Thyroid gland (tissue), 4 donors: ENCODE measurements at regions not wholly inside any gene's neighbourhood (a gene's known extent, or its start where the extent isn't known, plus 50 kb on each side); places are given as distances from the start of the nearest gene placed in this dataset.

Source experiments
- DNase-seq, 2 donors: peaks; one replicate each; pipeline ENCODE4 v3.0.0-alpha.2; 2019
- H3K27ac ChIP-seq, 3 donors: fragments of 200-600 bp; sonication (generic); 1 replicate in 2 of 3; 2 replicates in 1 of 3; pipeline ENCODE4 v1.5.1; 2016 to 2019; ENCODE audit warnings: mild to moderate bottlenecking in 1 of 3, moderate library complexity in 1 of 3
- H3K27me3 ChIP-seq: fragments of 200-600 bp; sonication (generic); one replicate; pipeline ENCODE4 v1.5.1; 2019
- H3K36me3 ChIP-seq, 2 donors: fragments of 200-600 bp; sonication (generic); one replicate each; pipeline ENCODE4 v1.5.1; 2016 to 2019
- H3K4me1 ChIP-seq, 2 donors: fragments of 200-600 bp; sonication (generic); one replicate each; pipeline ENCODE4 v1.5.1; 2017 to 2019
- H3K4me3 ChIP-seq, 3 donors: fragments of 200-600 bp; sonication (generic); replicated peaks in 1 of 3; 1 replicate in 2 of 3; 2 replicates in 1 of 3; pipeline ENCODE4 v1.5.1; 2016; ENCODE audit warnings: mild to moderate bottlenecking in 1 of 3
- H3K9me3 ChIP-seq: fragments of 200-600 bp; sonication (generic); one replicate; pipeline ENCODE4 v1.5.1; 2017
- CTCF ChIP-seq, 6 experiments: fragments of 200-600 bp in 3 of 6; fragments of 450-650 bp in 3 of 6; sonication (generic) in 3 of 6; IDR thresholded peaks; one replicate each; pipeline ENCODE4 v1.5.1; 2016 to 2019; ENCODE audit warnings: antibody characterized with exemption in 6 of 6, mild to moderate bottlenecking in 2 of 6, inconsistent platforms in 1 of 6, moderate library complexity in 1 of 6
- POLR2A ChIP-seq, 2 donors: fragments of 450-650 bp; IDR thresholded peaks; one replicate each; pipeline ENCODE4 v1.6.1; 2017; ENCODE audit warnings: antibody characterized with exemption in 2 of 2, mild to moderate bottlenecking in 2 of 2, moderate library complexity in 1 of 2
- WGBS, 2 donors: methylation state at CpG; one replicate each; pipeline ENCODE4 v1.1.5; 2017; 5-methylcytosine and 5-hydroxymethylcytosine counted together
- intact Hi-C: fragments of 100-400 bp; cut with DNase I; formaldehyde crosslinking; loops from one replicate; pipeline ENCODE4 v1.15.1; 2023

DNA sequence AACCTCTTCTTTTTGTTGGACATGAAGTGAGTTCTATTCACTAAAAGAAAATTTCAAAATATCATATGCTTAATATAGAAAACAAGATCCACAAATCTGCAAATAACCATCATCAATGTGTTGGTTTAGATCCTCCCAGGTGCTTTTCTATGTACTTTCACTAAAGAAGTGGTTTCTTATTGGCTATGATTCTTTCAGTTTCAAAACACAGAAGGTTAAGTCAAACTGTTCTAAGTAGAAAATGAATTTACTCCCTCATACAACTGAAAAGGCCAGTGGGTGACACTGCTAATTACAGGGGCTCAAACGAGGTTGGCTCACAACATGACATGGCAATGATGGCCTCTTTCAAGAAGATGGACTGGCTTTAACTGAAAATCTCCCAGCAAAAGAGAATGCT, 111.7 kb downstream of the GALR1 start:
- H3K27ac ChIP-seq: no peak overlapping the region
- H3K27me3 ChIP-seq: no peaks in the 10 kb centered on the region
- intact Hi-C loops: no loop called here
- DNase-seq: no peak
- no peaks in the 10 kb centered on the region for H3K9me3 ChIP-seq
- no peaks in the 10 kb centered on the region for H3K4me1 ChIP-seq
- H3K36me3 ChIP-seq: no peaks in the 10 kb centered on the region
- no peak overlapping the region for H3K4me3 ChIP-seq
- 48 to 67% methylated on average over 1 of the region's 1 CpG for WGBS, 2 donors
- no peak for TF ChIP-seq POLR2A (IDR thresholded peaks at IDR 0.05)
- TF ChIP-seq CTCF (IDR thresholded peaks at IDR 0.05): no peak

DNA sequence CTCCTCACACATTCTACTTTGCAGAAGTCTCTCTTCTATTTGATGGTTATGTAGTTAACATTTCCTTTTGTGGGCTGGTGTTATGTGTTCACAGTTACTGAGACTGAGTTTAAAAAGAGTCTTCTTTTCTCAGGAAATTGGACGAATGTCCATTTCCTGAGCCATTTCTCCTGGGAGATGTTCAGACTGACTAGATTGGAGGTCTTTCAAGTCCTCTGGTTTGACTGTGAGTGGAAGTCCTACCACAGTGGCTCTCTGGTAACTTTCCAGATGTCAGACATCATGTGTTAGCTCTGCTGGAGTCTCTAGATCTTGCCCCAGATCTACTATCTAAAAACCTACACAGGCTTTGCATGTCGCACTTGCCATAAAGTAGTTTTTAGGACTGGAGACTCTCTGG, 116.0 kb downstream of the GALR1 start:
- Histone ChIP-seq H3K36me3 (no peaks in the 10 kb centered on the region), H3K27ac (no peak overlapping the region), H3K4me3 (no peak overlapping the region), H3K9me3 (no peaks in the 10 kb centered on the region), H3K27me3 (no peaks in the 10 kb centered on the region), H3K4me1 (no peaks in the 10 kb centered on the region)
- TF ChIP-seq CTCF (IDR thresholded peaks at IDR 0.05): no peak
- TF ChIP-seq POLR2A (IDR thresholded peaks at IDR 0.05): no peak
- WGBS, 2 donors: 47 to 80% methylated on average over 2 of the region's 2 CpGs
- intact Hi-C loops: no loop called here
- no peak for DNase-seq

GRCh38 chr18:77366067-77366719, 116.5 kb downstream of the GALR1 start:
- no peak for TF ChIP-seq POLR2A (IDR thresholded peaks at IDR 0.05)
- no peak for TF ChIP-seq CTCF (IDR thresholded peaks at IDR 0.05)
- no peaks in the 10 kb centered on the region for H3K36me3 ChIP-seq
- intact Hi-C loops: no loop called here
- H3K4me3 ChIP-seq: no peak overlapping the region
- no peaks in the 10 kb centered on the region for H3K27me3 ChIP-seq
- DNase-seq: no peak
- H3K4me1 ChIP-seq: no peaks in the 10 kb centered on the region
- 59 to 68% methylated on average over 9 to 11 of the region's 11 CpGs for WGBS, 2 donors
- H3K9me3 ChIP-seq: no peaks in the 10 kb centered on the region
- H3K27ac ChIP-seq: no peak overlapping the region

- TF ChIP-seq CTCF (IDR thresholded peaks at IDR 0.05) (no peak), POLR2A (IDR thresholded peaks at IDR 0.05) (no peak)
- no peak overlapping the region for H3K4me3 ChIP-seq
- no peak overlapping the region for H3K27ac ChIP-seq
- intact Hi-C loops: no loop called here
- H3K27me3 ChIP-seq: no peaks in the 10 kb centered on the region
- no peaks in the 10 kb centered on the region for H3K4me1 ChIP-seq
- no peak for DNase-seq
- no peaks in the 10 kb centered on the region for H3K9me3 ChIP-seq
- WGBS, 2 donors: 40 to 45% methylated on average over 23 to 24 of the region's 27 CpGs
- no peaks in the 10 kb centered on the region for H3K36me3 ChIP-seq
Measured at GRCh38 chr18:77366720-77367641, 117.3 kb downstream of the GALR1 start.

DNA sequence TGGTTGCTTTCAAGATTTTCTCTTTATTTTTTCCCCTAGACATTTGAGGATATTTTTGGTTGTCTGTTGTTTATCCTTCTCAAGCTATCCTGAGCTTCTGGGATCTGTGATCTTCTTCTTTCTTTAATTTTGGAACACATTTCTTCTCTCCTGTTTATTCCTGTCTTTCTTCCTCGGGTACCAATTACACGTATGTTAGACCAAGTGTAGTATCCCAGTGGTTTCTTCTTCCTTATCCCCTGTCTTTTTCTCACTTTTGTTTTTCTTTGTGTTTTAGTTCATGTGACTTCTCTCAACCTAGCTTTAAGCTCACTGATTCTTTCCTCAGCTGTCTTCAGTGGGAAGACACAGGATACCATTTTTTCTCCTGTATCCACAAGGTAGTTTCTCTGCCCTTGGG, 120.0 kb downstream of the GALR1 start:
- 93 to 97% methylated on average over 2 of the region's 2 CpGs for WGBS, 2 donors
- TF ChIP-seq CTCF (IDR thresholded peaks at IDR 0.05) (no peak), POLR2A (IDR thresholded peaks at IDR 0.05) (no peak)
- H3K36me3 ChIP-seq: no peaks in the 10 kb centered on the region

More for the DNA sequence above, 120.0 kb downstream of the GALR1 start:
- H3K4me3 ChIP-seq: no peak overlapping the region
- no peaks in the 10 kb centered on the region for H3K9me3 ChIP-seq
- H3K27ac ChIP-seq: no peak overlapping the region
- no peaks in the 10 kb centered on the region for H3K4me1 ChIP-seq
- intact Hi-C loops: no loop called here
- DNase-seq: no peak
- no peaks in the 10 kb centered on the region for H3K27me3 ChIP-seq
